GM10248 (cell line): ENCODE measurements at regions not wholly inside any gene's neighbourhood (a gene's known extent, or its start where the extent isn't known, plus 50 kb on each side); places are given as distances from the start of the nearest gene placed in this dataset.

Source experiments
- CTCF ChIA-PET: fragments of 300-600 bp; sonication (Branson Sonifier 250); formaldehyde crosslinking; extraction: SDS; loops from one replicate; lab custom pipeline; 2021; ENCODE audit warnings: antibody characterized with exemption; lab: Yijun Ruan, JAX
- POLR2A ChIA-PET: fragments of 350-650 bp; sonication (Branson Sonifier 250); formaldehyde crosslinking; extraction: SDS; loops from one replicate; lab custom pipeline; 2020; ENCODE audit warnings: antibody characterized with exemption; lab: Yijun Ruan, JAX
- DNase-seq: peaks from one replicate; pipeline ENCODE4 v3.0.0; 2012; ENCODE audit errors: extremely low spot score
- TF ChIP-seq, protein P1 (sequence below): IDR thresholded peaks from 2 replicates; pipeline ENCODE4 v1.5.1; 2012; ENCODE audit warnings: mild to moderate bottlenecking, low read depth; ENCODE audit errors: extremely low read depth, missing control alignments, control extremely low read depth

DNA sequence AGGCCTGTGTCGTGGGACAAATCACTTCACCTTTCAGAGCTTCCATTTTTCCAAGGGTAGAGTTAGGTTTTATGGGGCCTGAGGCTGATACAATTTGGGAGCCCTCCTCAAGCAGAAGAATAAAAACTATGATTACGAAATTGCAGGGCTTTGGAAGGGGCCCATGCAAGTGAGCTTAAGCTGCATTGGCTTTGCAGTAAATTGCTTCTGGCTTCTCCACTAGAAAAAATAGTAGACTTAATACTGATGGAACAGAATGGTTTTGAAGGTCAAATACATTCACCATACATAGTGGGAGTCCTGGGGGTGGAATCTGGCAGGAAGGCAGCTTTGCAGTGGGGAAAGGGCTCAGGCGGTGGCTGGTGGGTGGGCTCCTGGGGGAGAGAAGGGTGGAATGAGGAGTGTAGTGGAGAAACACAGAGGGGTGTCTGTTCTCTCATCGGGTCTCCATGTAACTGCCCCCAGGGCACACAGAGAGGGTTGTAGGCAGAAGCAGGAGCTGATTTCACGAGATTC is 55.9 kb upstream of the RNF24 start:
- ChIA-PET POLR2A (no interaction called here), CTCF (interaction anchor here (0.9 to 9.8 kb wide), 28 partner anchors 10 to 355 kb away, joined by 3 to 107 read pairs (median 6); partner anchors contain the start of genes ADISSP, AP5S1 and CENPB)
- TF ChIP-seq, protein P1, sequence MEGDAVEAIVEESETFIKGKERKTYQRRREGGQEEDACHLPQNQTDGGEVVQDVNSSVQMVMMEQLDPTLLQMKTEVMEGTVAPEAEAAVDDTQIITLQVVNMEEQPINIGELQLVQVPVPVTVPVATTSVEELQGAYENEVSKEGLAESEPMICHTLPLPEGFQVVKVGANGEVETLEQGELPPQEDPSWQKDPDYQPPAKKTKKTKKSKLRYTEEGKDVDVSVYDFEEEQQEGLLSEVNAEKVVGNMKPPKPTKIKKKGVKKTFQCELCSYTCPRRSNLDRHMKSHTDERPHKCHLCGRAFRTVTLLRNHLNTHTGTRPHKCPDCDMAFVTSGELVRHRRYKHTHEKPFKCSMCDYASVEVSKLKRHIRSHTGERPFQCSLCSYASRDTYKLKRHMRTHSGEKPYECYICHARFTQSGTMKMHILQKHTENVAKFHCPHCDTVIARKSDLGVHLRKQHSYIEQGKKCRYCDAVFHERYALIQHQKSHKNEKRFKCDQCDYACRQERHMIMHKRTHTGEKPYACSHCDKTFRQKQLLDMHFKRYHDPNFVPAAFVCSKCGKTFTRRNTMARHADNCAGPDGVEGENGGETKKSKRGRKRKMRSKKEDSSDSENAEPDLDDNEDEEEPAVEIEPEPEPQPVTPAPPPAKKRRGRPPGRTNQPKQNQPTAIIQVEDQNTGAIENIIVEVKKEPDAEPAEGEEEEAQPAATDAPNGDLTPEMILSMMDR = no peak
- DNase-seq = no peak

DNA sequence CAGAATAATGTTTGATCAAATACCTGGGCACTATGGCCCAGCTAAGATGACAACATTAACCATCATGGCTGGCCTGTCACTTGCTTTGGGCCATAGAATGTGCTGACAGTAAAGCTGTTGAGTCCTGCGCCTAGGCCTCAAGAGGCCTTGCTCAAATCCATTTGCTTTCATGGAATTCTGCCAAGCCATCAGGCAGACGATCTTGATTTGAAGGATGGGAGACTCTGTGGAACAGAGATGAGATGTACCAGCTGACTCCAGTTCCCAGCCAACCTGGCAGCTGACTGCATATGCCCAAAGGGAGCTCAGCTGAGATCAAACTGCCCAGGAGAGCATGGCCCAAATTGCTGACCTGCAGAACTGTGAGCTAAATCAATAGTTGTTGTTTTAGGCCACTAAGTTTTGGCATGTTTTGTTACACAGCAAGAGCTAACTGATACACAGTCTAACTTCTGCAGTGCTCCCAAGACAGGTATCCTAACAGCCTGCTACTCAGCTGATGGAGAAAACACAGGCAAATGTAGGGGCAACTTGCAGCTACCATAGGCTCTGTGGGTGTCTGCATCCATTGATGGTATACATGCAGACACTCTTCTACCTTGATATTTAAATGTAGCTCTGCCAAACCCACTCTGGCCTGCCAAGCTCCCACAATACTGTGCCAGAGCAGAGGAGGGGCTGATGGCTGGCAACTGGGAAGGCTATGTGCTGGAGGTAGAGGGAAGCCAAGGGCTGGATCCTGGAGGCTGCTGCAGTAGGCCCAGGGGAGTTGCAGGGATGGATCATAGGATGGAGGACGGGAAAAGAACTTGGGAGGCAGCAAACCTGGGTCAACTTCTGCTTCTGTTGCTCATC is 55.2 kb upstream of the RNF24 start:
- CTCF ChIA-PET = interaction anchor here (0.8 to 9.8 kb wide), 21 partner anchors 9 to 359 kb away, joined by 3 to 107 read pairs (median 5); partner anchors contain the start of genes ADISSP, AP5S1 and CENPB
- TF ChIP-seq, protein P1 = no peak
- DNase-seq = no peak
- POLR2A ChIA-PET = no interaction called here

DNA sequence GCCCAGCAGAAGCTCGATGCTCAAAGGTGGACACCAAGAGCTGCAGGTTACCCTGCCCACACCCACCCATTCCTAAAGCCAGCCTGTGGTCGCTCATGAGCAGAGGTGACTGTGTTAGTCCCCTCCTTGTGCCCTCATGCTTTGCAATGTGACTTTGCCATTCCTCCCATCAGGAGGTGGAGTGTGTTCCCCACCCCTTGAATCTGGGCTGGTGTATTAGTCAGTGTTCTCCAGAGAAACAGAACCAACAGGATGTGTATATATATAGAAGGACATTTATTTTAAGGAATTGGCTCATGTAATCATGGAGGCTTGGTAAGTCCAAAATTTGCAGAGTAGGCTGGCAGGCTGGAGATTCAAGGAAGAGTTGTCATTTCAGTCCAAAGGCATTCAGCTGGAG is 54.4 kb upstream of the RNF24 start:
- POLR2A ChIA-PET = no interaction called here
- CTCF ChIA-PET = interaction anchor here (0.6 to 9.8 kb wide), 4 partner anchors 14 to 317 kb away, joined by 3 to 107 read pairs (median 3); no protein-coding TSS in a partner anchor
- DNase-seq = no peak
- TF ChIP-seq, protein P1 = no peak

DNA sequence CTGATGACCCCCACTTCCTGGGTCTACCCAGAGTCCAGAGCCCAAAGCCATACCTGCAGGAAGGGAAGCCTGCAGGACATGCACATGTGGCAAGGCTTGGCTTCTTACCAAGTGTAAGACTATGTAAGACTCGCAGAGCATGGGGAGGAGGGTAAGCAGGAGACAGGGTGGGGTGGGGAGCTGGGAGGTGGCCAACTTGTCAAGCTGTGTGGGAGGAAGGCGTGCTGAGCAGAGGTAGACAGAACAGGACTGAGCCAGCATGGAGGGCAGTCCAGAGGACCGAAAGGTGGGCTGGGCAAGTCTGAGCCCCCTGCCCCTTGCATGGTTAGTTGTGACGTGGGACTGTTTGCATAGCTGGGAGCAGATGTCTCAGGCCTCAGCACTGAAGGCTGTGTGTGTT is 53.4 kb upstream of the RNF24 start:
- ChIA-PET POLR2A (no interaction called here), CTCF (interaction anchor here (1.1 to 9.8 kb wide), 3 partner anchors 15 to 24 kb away, joined by 3 to 107 read pairs (median 3); no protein-coding TSS in a partner anchor)
- TF ChIP-seq, protein P1 = no peak
- no peak for DNase-seq

DNA sequence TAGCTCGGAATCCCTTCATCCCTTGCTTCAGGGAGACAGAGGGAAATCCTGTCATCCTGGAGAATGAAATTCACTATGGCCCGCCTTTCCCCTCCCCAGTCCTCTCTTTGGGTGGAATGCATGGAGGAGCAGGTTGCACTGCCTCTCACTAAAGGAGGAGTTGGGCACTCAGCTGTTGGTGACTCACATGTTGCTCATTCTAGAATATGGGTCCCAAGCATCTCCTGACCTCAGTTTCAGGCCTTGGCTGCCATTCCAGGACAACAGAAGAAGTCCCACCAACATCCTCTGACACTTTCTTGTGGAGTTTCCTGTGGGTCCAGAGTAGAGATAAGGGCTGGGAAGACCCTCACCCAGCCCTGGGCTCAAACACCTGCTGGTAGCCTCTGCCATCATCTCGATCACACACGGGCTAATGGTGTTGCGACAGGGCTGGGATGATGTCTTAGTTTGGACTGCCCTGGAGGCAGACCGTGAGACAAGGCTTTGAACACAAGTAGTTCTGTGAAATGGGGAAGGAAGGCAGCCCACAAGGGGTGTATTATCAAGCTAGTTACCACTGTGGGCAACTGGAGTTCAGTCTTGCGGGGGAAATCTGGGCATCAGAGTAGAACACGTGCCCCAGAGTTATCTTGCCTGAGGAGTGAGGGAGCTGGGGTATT is 52.4 kb upstream of the RNF24 start:
- no peak for DNase-seq
- CTCF ChIA-PET = interaction anchor here (0.7 to 9.8 kb wide), 3 partner anchors 11 to 21 kb away, joined by 3 to 107 read pairs (median 3); no protein-coding TSS in a partner anchor
- POLR2A ChIA-PET = no interaction called here
- TF ChIP-seq, protein P1 = no peak

DNA sequence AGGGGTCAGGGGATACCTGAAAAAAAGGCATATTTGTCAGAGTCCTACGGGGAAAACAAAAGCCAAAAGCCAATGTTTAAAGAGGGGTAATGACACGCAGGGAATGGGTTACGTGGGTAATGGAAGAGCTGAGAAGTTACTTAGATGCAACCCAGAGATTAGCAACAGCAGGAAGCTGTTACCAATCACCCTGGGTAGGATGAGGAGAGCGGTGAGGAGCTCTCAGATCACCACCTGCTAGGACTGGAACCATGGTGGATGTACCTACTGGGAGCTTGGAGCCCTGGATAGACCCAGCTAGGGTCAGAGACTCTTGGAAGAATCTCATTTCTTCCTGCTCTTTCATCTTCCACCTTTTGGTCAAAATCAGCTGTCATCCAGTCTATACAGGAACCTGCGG is 51.2 kb upstream of the RNF24 start:
- ChIA-PET POLR2A (no interaction called here), CTCF (interaction anchor here (1.0 to 9.8 kb wide), 2 partner anchors 17 to 356 kb away, joined by 3 to 107 read pairs; no protein-coding TSS in a partner anchor)
- no peak for DNase-seq
- TF ChIP-seq, protein P1 = no peak
